ENCODE measurements at regions not wholly inside any gene's neighbourhood (a gene's known extent, or its start where the extent isn't known, plus 50 kb on each side); places are given as distances from the start of the nearest gene placed in this dataset.
"Not testable (repeated sequence)": the region's sequence is repeated elsewhere in the genome, so short reads cannot be mapped to it uniquely, and the experiment has no call there.

DNA sequence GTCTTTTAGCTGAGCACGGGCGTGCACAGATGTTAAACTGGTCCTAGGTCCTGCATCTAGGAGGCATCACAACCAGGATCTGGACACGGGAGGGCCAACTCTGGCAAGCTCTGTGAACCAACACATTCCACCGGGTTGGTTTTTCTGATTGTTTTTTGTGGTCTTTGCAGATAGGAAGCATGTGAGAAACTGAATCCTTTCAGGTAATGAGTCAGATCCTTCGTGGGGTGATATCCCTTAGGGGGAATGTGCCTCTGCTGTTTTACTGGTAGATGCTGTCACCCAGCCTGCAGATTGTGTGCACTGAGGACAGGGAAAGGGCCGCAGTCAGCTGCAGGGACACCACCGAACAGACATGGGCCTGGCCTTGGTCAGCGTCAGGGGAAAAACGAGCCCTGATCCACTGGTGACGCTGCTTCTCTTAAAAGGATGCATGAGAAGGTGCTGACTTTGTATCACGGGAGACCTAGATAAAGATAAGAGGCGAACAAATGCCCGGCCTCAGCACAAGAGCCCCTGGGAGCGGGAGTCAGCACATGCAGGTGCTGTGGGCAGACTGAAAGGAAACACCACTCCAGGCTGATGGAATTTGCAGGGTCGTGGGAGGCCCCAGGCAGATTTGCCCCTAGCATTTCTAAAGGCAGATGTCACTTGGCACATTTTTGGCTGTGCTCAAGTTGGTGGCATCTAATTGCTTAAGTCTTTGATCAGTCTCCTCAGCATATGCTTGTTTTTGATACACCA is 51.1 kb downstream of the DOP1B start:
- peak; percentile 51 for DNase-seq (ENCODE audit: low read depth)

GRCh38 chr21:36208326-36209013 is 51.8 kb downstream of the DOP1B start:
- DNase-seq (ENCODE audit: low read depth): no peak

- DNase-seq (ENCODE audit: low read depth): peak; percentile 38
Measured at GRCh38 chr21:36209626-36210171, 53.1 kb downstream of the DOP1B start.

- peak; percentile 27 for DNase-seq (ENCODE audit: low read depth)
Measured at GRCh38 chr21:36210779-36211659, 54.4 kb downstream of the DOP1B start.

GRCh38 chr21:36211660-36212512 is 55.3 kb downstream of the DOP1B start:
- peak; percentile 38 for DNase-seq (ENCODE audit: low read depth)

DNA sequence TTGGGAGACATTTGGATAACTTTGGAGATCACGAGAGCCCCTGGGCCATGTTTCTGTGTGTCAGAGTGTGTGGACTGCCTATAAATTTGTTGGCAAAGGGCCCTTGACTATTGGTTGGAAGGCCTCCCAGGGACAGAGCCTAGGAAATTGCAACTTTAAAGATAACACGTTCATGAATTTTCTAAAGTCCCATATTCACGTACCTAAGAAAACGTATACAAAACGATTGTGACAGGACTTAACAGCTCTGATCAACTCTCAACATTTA is 55.8 kb downstream of the DOP1B start:
- no peak for DNase-seq (ENCODE audit: low read depth)

GRCh38 chr21:36214561-36214960 is 57.9 kb downstream of the DOP1B start:
- DNase-seq (ENCODE audit: low read depth): no peak

- no peak for DNase-seq (ENCODE audit: low read depth)
Measured at GRCh38 chr21:36217743-36218142, 61.1 kb downstream of the DOP1B start.

- no peak for DNase-seq (ENCODE audit: low read depth)
Measured at GRCh38 chr21:36218691-36219090, 62.1 kb downstream of the DOP1B start.

DNA sequence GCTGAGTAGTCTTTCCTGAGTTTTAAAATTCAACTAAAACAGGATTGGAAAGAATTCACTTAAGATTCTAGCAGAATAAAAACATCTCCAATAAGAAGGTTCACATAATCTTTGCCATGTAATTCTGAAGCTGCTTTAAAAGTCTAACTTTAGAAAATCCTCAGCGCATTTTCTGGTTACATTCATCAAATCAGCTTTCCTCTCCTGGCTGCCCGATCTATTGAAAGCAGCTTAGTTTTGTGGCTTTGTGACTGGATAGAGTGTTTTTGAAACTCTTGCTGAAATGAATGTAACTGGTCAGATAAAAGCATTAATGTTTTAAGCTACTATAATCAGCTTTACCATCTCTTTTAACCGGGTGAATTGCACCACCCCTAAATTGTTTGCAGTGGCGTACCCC is 66.8 kb downstream of the DOP1B start:
- no peak for DNase-seq (ENCODE audit: low read depth)

GRCh38 chr21:36229181-36229580 is 72.6 kb downstream of the DOP1B start:
- no peak for DNase-seq (ENCODE audit: low read depth)

- not testable (repeated sequence) for DNase-seq (ENCODE audit: low read depth)
Measured at GRCh38 chr21:36231444-36231843, 74.8 kb downstream of the DOP1B start.

DNA sequence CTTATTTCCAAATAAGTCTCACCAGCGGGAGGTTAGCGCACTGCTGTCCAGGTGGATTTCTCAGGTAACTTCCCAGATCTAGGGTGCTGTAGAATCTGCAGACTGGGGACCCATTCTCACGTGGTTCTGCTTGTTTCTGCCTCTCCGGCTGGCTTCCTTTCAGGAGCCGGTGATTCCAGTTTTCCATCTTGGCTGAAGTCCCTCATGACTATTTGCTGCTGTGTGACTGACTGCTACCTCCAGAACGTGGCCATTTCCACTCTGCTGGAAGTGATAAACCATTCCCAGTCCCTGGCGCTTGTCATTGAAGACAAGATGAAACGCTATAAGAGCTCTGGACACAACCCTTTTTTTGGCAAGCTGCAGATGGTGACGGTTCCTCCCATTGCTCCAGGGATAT is 76.0 kb downstream of the DOP1B start:
- DNase-seq (ENCODE audit: low read depth): no peak

GRCh38 chr21:36235058-36235582 is 78.5 kb downstream of the DOP1B start:
- no peak for DNase-seq (ENCODE audit: low read depth)

DNA sequence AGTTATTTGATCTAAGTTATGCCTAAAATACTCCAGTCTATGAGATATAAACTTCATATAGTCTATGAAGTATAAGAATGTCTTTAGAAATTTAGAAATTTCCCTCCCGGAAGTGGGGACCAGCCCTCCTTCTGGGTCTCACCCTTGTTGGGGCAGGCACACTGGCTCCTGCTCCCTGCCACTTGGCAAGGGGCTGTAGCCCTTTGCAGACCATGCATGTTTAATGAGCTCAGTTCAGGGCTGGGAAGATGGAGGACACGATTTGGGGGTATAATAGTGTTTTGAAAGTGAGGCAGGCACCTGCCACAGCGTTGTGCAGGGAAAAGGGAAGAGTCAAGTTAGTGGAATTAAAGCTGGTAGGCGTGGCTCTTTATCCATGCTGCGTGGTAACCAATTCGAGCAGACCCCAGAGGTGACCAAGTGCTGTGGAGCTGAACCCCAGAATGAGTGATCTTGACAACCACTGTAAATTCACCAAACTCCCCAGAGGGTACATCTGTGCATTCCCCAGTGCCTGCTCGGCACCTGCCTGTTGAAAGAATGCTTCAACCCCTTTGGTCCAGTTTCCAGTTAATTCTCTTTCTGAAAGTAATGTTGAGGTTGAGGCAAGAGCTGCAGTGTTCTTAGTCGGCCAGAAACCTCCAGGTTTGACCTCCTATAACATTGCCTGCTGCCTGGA is 79.6 kb downstream of the DOP1B start:
- DNase-seq (ENCODE audit: low read depth): no peak

DNA sequence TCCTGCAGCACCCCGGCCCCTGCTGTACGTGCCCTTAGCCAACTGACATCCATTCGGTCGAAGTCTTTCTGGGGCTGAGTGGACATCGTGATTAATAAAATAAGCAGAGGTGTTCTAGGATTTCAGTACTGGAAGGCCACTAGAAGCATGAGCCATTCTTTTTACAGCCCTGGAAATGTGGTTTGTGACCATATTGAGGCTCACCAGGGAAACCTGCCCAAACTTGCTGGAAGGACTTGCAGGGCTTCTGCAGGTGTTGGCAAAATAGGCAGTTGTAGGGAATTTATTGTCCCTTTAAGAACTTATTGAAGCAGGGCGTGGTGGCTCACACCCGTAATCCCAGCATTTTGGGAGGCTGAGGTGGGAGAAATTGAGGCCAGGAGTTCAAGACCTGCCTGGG is 80.8 kb downstream of the DOP1B start:
- DNase-seq (ENCODE audit: low read depth): no peak

GRCh38 chr21:36239585-36239984 is 80.4 kb upstream of the MORC3 start:
- DNase-seq (ENCODE audit: low read depth): no peak

DNA sequence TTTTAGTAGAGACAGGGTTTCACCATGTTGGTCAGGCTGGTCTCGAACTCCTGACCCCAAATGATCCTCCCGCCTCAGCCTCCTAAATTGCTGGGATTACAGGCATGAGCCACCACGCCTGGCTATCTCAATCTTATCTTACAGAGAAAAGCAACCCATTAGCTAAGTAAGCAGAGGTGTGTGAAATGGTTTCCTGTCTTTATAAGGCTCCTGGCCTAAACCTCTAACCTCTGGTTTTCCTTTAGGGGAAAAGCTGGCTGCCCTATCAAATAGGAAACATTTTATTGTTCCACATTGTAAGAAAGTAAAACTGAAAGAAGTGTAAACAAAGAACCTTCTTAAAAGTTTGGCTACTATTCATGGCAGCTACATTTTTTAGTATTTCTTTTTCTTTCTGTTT is 78.3 kb upstream of the MORC3 start:
- DNase-seq (ENCODE audit: low read depth): no peak

- no peak for DNase-seq (ENCODE audit: low read depth)
Measured at GRCh38 chr21:36245115-36245514, 74.9 kb upstream of the MORC3 start.

- DNase-seq (ENCODE audit: low read depth): no peak
Measured at GRCh38 chr21:36245649-36246048, 74.3 kb upstream of the MORC3 start.
